Spleen (tissue), 7 donors: ENCODE measurements at regions not wholly inside any gene's neighbourhood (a gene's known extent, or its start where the extent isn't known, plus 50 kb on each side); places are given as distances from the start of the nearest gene placed in this dataset.

Source experiments
- CTCF ChIP-seq, 11 experiments: fragments of 200-600 bp in 7 of 11; fragments of 450-650 bp in 4 of 11; sonication (generic) in 4 of 11; IDR thresholded peaks in 8 of 11; conservative IDR thresholded peaks in 3 of 11; 1 replicate in 7 of 11; 2 replicates in 4 of 11; pipeline versions ENCODE4 v1.4.0 to v1.8.0; 2016 to 2021; ENCODE audit warnings: antibody characterized with exemption in 11 of 11, inconsistent platforms in 4 of 11, mild to moderate bottlenecking in 1 of 11
- POLR2A ChIP-seq, 3 donors: fragments of 450-650 bp; IDR thresholded peaks; one replicate each; pipeline ENCODE4 v1.5.1; 2017; ENCODE audit warnings: antibody characterized with exemption in 3 of 3, mild to moderate bottlenecking in 1 of 3
- POLR2AphosphoS5 ChIP-seq, 3 donors: sonication (generic); formaldehyde crosslinking; IDR thresholded peaks; one replicate each; pipeline ENCODE4 v1.5.1; 2017; ENCODE audit warnings: antibody characterized with exemption in 3 of 3
- donor health status: DM: no; HTN: no; CAD: no; lungs with moderate emphysema.
- donor health status: DM: no; HTN: no; CAD: no.
- donor health status: DM: no; HTN: no; CAD: no.

- no peak for TF ChIP-seq CTCF (IDR thresholded peaks at IDR 0.05 in 8 of 11, conservative IDR thresholded peaks at IDR 0.05 in 3 of 11)
- no peak for TF ChIP-seq POLR2A (IDR thresholded peaks at IDR 0.05)
- TF ChIP-seq POLR2AphosphoS5 (IDR thresholded peaks at IDR 0.05) = no peak
Observed at GRCh38 chr20:22507240-22507961, 77.0 kb downstream of the FOXA2 start.
